WTC11 (cell line): ENCODE measurements at regions not wholly inside any gene's neighbourhood (a gene's known extent, or its start where the extent isn't known, plus 50 kb on each side); places are given as distances from the start of the nearest gene placed in this dataset.

Experiments used
- CREB1 ChIP-seq: sonication (generic); formaldehyde crosslinking; IDR thresholded peaks from 2 replicates; pipeline ENCODE4 v1.8.0; 2023; ENCODE audit warnings: mild to moderate bottlenecking, missing genetic modification reagents
- SP1 ChIP-seq: sonication (generic); formaldehyde crosslinking; conservative IDR thresholded peaks from 2 replicates; pipeline ENCODE4 v1.8.1; 2022; ENCODE audit warnings: missing genetic modification reagents
- TF ChIP-seq, protein P1 (sequence below): fragments of 200-600 bp; IDR thresholded peaks from 2 replicates; pipeline ENCODE4 v1.8.0; 2022; ENCODE audit warnings: antibody characterized with exemption

DNA sequence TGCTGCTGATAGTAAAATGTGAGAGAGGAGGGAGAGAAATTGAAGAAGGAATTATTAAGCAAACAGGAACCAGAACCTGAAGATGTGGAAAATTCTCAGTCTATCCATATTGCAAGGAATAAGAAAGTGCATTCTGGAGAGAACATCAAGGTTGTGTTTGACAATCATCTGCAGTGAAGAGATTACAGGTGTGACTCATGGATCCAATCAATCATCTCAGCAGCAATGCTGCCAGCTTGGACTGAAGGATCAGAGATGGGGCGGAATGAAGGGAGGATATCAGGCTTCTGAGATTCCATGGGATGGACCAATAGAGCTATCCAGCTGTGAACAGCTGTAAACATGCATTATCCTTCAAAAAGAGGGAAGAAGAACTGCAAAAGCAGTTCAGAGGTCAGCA is 247.3 kb downstream of the LPIN1 start:
- no peak for TF ChIP-seq CREB1 (CRISPR knock-in tag)
- TF ChIP-seq, protein P1, sequence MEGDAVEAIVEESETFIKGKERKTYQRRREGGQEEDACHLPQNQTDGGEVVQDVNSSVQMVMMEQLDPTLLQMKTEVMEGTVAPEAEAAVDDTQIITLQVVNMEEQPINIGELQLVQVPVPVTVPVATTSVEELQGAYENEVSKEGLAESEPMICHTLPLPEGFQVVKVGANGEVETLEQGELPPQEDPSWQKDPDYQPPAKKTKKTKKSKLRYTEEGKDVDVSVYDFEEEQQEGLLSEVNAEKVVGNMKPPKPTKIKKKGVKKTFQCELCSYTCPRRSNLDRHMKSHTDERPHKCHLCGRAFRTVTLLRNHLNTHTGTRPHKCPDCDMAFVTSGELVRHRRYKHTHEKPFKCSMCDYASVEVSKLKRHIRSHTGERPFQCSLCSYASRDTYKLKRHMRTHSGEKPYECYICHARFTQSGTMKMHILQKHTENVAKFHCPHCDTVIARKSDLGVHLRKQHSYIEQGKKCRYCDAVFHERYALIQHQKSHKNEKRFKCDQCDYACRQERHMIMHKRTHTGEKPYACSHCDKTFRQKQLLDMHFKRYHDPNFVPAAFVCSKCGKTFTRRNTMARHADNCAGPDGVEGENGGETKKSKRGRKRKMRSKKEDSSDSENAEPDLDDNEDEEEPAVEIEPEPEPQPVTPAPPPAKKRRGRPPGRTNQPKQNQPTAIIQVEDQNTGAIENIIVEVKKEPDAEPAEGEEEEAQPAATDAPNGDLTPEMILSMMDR, result no peak
- TF ChIP-seq SP1 (CRISPR knock-in tag), result no peak
